Ammon's horn (tissue), 1 donor: ENCODE measurements at regions not wholly inside any gene's neighbourhood (a gene's known extent, or its start where the extent isn't known, plus 50 kb on each side); places are given as distances from the start of the nearest gene placed in this dataset.
"Not testable (repeated sequence)": the region's sequence is repeated elsewhere in the genome, so short reads cannot be mapped to it uniquely, and the experiment has no call there.

Experiments
- DNase-seq: peaks from one replicate; pipeline ENCODE4 v3.0.0-alpha.2; 2016; ENCODE audit warnings: low spot score

DNA sequence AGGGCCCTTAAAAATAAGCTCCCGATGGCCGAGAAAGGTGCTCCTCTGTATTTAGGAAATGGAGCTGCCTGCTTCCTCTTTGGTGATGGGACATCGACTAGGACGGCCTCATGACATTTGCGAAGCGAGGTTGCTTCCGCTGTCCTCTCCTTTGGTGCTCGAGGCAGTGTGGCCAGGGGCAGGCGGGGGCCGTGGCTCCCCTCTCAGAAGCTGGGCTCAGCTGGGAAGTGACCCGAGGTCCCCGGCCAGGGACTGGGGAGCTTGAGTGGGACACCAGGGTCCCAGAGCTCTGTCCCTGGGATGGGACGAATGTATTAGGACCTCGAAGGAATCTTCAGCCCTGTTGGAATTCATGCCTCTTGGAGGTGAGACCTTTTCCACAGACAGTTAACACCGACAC is 151.1 kb downstream of the CTTN start:
- DNase-seq, result no peak

DNA sequence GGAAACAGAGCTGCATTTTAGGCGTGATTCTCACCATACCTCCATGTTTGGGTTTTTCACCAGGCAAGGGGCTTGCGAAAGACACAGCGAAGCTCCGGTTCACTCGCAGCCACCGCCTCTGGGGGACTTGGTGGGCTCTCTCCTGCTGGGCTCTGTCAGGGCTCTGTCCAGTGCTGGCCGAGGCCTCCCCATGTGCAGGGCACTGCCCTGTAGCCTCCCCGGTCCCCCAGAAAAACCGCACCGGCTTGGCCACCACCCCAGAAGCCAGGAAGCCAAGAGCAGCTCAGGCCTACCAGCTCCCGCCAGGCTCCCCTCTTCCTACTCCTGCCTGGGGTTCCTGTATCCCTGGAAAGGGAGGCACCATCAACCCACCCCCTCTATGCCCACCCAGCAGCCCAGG is 151.5 kb downstream of the CTTN start:
- no peak for DNase-seq

DNA sequence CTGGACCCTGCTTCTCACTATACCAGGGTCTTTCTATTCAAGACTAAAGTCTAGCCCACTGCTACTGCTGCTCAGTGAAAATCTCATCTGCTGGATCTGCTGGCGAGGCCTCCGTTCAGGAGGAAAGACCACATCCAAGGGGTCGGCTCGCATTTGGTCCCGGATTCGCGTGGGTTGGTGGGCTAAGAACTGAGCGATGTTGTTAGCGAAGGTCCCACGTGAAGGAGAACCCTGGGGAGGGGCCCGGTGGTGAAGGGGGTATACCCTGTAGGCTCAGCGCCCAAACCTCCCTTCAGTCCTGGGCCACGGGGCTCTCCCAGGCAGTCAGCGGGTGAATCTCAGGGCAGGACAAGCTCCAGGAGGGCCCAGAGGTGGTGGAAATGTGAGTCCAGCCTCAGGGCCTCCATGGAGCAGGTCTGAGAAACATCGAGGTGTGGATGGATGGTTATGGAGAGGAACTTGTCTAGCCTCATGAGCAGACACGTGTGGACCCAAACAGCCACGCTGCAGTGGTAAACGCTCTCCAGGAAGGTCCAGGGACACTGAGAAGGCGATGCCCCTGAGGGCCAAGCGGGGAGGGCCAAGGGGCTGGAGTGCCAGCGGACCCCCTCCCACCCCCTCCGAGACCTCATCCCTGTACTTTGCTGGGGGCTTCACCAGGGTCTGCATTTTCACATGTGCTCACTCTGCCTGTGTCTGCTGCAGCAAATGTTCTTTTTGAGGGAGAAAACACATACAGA is 152.3 kb downstream of the CTTN start:
- no peak for DNase-seq

DNA sequence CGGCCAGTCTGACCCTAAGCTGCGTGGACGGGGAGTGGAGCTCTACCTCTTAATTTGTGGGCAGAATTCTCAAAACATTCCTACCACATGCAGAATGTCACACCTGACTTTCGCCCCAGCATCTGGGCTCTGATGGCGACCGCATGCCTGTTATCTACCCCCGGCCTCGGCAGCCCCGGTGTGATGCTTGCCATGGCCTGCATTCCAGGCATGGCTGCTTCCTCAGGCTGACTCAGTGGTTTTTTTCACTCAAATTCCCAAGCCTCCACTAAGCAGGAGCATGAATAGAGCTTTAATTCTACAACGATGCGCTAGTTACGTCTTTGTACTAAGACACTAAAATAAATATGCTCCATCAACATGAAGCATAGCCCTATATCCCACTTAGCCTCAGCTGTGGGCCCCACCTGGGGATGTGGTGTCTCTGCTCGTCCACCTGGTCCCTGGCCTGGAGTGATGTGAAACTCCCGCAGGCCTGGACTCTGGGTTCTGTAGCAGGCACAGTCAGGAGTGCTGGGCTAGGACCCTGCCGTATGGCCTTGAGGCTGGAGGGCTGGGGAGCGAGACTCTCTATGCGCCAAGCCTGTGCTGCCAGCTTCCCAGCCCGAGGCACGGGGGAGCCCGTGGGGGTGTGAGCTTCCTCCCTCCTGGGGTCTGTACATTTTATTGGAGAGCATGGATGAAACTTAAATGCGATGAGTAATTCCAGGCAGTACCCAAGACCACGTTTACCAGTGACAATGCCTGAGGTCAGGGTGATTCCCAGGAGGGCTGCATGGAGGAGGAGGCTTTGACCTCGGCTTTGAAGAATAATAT is 153.2 kb downstream of the CTTN start:
- DNase-seq, result no peak

DNA sequence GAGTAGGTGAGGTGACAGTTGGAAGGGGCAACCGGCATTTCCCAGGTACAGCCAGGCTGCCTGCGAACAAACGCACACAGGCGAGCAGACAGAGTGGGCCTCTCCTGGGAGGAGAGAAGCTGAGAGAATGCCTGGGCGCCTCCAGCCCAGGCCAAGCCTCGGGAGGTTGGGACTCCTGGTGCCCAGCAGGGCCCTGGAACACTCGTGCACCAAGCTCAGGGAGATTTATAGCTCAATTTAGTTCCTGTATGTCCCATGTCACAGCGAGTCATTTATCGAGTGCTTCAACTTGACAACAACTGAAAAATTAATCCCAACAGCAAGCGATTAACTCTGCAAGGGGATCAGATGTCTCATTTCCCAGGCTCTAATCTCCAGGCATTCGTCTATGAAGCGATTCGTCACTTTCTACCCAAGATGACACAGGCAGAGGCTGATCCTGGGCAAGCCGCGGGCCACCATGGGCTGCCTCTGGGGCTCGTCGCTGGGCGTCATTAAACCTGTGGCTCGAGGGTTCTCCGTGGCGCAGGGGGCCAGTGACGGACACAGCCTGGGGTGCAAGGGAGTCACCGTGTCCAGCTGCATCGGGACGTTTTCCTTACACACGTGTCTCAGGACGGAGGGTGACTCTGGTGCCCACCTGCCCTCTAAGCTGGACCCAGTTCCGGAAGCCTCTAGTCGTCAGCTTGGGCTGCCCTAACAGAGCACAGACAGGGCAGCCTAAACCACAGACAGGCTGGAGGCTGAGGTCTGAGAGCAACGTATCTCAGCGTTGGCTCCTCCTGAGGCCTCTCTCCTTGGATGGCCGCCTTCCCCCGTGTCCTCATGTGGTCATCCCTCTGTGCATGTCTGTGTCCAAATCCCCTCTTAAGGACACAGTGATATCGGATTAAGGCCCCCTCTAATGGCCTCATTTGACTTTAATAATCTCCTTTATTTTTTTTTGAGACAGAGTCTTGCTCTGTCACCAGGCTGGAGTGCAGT is 154.1 kb downstream of the CTTN start:
- DNase-seq, result no peak

DNA sequence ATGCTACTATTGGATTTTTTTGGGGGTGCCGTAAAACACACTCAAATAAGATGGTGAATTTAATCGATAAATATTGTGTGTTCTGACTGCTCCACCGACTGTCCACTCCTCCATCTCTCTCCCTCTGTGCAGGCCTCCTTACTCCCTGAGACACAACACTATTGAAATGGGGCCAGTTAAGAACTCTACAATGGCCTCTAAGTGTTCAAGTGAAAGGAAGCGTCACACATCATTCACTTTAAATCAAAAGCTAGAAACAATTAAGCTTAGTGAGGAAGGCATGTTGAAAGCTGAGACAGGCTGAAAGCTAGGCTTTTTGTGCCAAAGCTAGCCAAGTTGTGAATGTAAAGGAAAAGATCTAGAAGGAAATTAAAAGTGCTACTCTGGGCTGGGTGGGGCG is 156.7 kb downstream of the CTTN start:
- no peak for DNase-seq

DNA sequence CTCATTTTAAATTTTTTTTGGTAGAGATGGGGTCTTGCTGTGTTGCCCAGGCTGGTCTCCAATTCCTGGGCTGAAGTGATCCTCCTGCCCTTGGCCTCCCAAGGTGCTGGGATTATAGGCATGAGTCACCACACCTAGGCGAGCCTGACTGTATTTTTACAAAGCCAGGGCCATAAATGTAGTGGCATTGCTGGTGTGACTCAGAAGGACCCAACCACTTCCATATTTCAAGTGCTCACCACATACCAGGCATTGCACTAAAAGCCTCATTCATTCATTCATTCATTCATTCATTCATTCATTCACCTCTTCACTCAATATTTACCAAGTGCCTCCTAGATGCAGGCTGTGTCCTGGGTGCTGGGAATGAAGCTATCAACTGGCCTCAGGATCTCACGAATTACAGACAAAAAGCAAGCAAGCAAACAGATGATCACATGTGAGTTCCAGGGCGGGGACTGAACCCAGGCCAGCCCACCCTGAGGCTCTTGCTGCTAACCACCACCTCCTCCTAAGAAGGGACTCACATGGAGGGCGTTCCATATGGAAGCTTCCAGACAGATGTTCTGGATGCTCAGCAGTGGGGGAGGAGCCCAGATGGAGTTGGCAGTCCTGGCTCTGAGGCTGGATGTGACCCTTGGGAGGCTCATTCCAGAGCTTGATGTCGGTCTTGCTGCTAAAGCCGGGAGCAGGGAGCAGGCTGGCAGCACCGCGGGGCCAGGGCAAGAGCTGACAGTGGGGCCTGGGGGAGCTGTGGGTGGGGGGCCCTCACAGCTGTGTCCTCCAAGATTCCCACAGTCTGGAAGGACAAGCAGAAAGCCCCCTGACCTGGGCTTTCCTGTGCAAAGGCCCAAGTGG is 158.8 kb downstream of the CTTN start:
- no peak for DNase-seq

DNA sequence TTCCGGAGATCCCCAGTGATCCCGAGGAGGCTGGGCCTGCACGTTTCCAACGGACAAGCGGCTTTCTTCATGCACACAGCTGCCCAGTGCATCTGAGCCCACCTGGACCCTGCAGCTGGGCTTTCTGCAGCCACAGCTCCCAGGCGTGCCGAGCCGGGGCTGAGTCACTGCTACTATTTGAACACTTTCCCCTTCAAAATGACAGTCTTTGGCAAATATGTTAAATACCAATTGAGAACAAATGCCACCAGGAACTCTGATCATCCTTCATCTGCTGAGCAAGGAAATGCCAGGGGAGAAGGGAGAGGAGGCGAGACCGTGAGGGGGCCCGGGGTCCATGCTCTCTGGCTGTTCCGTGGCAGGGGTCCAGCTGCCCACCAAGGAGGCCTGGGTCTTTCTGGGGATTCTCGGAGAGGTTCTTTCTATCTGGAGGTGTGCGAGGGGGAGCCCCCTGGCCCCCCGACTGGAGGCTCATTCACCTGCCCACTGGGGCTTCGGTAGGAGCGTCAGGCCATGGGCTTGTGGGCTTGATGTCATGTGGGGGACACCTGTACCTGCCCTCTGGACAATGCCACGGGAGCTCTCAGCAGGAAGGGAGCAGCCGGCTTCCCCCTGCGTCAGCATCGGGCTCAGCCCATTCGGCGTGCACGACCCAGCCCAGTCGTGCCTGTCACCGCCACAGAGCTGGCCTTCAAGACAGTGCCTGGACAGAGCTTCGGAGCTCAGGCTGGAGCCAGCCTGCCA is 159.6 kb downstream of the CTTN start:
- DNase-seq, result no peak

DNA sequence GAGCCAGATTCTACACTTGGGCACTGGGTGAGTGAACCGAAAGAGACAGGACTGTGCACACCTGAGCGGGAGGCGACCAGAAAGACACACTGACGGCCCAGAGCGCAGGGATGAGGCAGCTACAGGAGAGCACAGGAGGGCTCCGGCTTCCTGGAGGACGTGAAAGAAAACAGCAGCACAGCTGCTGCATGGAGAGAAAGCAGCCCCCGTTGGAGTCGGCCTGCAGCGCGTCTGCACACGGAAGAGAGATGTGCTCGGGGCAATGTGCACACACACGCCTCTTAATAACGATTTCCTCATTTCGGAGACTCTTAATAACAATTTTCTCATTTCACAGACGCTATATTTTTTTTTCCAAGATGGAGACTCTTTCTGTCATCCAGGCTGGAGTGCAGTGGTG is 160.4 kb downstream of the CTTN start:
- no peak for DNase-seq

DNA sequence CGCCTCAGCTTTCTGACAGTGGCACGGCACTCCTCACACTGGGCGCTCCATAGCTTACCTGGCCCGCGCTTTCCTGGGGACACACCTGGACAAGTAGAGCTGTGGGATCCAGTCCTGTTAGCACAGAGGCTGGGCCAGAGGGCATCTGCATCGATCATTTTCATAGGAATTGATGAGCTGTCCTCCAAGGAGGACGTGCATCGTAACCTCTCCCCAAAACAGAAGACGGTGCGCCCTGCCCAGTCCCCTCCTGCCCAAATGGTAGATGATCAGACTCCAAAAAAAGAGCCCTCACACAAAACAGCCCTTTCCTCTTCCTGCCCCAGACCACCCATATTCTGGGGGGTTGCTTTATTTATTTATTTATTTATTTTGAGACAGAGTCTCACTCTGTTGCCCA is 161.2 kb downstream of the CTTN start:
- no peak for DNase-seq

DNA sequence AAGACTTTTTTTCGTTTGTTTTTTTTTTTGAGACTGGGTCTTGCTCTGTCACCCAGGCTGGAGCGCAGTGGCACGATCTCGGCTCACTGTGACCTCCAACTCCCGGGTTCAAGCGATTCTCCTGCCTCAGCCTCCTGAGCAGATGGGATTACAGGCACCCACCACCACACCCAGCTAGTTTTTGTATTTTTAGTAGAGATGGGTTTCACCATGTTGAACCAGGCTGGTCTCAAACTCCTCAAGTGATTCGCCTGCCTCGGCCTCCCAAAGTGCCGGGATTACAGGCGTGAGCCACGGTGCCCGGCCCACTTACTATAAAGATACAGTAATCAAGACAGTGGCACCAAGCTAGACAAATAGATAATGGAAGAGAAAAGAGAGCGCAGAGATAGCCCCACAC is 162.3 kb downstream of the CTTN start:
- not testable (repeated sequence) for DNase-seq

DNA sequence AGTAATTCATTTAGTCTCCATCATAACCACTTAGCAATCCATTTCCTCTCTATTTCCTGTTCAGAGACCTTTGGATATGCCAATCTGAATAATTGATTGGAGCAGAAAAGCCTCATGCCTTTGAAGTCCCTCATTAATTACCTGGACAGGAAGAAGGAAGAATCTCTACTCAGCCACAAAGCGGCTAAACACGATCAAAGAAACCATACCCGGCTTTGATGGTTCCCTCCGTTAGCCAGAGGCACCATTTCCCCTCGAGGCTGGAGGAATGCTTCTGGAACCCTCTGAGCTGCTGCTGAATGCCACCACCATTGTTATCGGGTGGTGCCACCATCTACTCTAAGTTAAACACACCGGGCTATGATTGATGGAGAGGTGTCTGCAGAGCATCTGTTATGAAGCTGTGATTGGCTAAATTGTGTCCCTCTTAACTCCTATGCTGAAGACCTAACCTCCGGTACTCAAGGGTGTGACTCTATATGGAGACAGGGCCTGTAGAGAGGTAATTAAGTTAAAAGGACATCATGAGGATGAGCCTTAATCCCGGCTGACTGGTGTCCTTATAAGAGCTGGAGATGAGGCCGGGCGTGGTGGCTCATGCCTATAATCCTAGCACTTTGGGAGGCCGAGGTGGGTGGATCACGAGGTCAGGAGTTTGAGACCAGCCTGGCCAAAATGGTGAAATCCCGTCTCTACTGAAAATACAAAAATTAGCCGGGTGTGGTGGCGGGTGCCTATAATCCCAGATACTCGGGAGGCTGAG is 168.6 kb downstream of the CTTN start:
- DNase-seq, result no peak

DNA sequence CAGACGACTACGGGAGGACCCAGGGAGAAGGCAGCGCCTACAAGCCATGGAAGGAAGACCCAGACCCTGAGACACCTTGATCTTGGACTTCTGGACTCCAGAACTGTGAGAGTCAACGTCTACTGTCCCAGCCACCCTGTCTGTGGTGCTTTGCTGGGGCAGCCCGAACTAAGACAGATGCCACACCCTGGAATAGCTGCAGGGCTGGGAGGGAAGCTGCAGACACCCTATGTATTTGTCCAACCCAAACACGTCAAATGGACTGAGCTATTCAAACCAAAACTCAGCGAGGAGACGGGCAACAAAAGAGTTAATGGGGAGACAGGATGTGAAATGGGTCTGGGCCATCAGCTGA is 169.3 kb downstream of the CTTN start:
- DNase-seq, result no peak

DNA sequence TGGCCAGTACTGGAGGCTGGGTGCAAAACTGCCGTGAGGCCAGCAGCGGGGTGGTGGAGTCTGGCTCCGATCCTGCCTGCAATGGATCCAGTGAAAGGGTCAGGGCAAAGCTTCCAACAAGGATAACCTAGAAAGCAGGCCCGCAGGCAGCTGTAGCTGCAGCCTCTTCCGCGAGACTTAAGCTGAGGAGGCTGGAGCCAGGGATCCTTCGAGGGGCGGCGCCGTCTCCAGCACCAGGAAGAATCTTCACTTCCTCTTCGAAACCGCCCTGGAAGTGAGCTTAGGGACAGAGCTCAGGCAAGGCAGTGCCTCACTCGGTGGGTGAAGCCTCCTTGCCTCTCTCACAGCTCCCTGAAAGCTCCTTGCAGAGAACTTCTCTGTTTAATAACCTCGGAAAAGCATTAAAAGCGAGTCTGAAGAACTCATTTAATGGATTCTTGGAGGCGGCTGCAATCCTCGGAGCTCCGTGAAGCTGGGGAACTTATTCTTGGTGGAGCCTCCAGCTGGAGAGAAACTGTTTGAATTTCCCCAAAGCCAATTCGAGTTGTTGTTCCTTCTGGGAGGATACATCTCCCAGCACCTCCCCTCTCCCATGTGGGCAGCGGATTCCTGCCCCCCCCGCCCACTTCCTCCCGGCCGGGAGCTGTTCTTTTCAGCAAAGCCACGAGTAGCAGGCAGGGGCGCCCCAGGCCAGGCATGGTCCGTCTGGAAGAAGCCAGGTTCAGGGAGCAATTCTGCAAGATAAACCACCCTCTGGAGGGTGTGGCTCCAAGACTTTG is 169.9 kb downstream of the CTTN start:
- DNase-seq, result peak; percentile 32

DNA sequence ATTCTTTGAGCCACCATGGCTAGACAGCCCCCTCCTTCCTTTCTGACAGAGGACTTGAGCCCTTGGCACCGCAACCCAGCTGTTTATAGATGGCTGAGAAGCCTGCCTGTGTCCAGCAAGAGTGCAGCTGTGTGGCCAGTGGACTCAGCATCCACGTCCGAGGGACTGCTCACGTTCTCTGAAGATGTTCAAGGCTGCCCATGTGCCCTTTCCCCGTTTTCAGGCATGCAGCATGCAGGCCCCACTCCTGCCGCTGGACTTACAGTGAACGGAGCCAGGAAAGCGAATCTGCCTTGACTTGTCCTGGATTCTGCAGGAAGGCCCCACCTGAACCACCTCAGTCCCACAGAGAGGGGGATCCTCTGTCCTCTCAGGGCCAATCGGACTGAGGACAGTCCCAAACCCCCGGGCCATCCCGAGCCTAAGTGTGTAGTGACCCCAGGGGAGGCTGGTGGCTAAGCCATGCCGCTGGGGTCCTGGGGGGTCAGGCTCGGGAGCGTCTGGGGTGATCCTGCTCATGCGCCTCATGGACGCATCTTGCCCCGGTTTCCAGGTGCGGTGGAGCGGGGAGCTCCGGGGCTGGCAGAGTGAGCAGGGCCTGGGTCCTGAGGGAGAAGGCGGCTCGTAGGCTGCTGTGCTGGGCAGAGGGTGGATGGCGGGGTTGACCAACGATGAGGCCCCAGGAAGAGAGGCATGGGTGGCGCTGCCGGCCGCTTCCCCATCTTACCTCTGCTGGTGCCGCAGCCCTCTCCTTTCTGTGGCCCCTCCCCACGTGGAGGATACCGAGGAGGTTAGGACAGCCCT is 170.7 kb downstream of the CTTN start:
- DNase-seq, result no peak

DNA sequence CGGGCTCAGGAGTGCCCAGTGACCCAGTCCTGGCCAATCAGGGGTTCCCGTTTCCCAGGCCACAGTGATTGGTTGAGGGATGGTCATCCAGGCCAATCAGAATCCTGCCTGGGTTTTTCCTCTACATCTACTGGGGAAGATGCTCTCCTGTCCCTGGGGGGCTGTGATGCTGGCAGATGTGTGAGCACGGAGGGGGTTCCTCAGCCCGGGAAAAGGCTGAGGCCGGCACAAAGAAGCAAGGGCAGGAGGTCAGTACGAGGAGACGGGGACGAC is 171.2 kb downstream of the CTTN start:
- DNase-seq, result no peak

DNA sequence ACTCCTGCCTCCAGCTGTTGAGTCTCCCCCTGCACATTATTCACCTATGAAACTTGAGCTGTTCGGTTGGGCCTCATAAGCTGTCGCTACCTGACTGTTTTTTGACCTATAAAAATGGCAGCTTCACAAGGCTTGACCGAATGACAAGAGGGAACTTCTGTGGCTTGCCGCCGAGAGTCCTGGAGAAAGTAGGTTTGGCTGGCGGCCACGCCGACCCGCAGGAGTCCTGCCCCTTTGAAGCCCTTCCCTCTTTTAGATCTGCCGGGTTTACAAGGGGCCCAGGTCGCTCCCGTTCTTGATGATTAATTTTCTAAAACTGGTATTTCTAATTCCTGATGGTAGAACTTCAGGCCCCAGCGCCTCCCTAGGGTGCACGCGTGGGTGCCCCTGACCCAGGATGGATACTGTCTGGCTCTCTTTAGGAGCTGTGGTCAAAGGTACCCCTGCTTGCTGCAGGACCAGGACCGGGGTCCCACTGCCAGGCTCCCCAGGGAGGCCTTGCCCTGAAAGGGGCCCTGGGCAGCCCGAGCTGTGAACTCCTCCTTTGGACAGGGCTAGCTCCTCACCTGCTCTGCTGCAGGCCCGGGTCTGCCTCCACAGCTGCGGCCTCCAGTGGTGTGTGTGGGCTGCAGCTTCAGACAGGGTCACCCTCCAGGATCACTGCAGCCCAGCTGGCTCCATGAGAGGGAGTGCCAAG is 171.8 kb downstream of the CTTN start:
- DNase-seq, result no peak
